ENCODE measurements at regions not wholly inside any gene's neighbourhood (a gene's known extent, or its start where the extent isn't known, plus 50 kb on each side); places are given as distances from the start of the nearest gene placed in this dataset.

DNA sequence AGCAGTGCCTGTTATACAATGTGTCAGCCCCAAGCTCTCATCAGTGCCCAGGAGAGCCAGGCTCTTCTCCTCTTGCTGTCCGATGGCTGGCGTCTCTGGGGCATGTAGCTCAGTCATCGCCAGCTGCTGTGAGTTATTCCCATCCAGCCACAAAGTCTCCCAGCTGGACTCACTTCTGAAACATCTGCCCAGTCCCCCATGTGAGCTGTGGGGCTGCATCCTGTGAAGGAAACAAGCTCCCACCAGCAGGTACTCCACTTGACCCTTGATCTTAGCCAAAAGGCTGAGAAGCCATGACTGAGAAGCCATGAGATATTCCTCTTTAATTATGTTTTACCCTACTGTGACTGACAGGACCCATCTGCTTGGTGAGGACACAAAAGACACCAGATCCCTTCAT, 212.7 kb upstream of the IGFBP3 start:
- TF ChIP-seq, protein P1, sequence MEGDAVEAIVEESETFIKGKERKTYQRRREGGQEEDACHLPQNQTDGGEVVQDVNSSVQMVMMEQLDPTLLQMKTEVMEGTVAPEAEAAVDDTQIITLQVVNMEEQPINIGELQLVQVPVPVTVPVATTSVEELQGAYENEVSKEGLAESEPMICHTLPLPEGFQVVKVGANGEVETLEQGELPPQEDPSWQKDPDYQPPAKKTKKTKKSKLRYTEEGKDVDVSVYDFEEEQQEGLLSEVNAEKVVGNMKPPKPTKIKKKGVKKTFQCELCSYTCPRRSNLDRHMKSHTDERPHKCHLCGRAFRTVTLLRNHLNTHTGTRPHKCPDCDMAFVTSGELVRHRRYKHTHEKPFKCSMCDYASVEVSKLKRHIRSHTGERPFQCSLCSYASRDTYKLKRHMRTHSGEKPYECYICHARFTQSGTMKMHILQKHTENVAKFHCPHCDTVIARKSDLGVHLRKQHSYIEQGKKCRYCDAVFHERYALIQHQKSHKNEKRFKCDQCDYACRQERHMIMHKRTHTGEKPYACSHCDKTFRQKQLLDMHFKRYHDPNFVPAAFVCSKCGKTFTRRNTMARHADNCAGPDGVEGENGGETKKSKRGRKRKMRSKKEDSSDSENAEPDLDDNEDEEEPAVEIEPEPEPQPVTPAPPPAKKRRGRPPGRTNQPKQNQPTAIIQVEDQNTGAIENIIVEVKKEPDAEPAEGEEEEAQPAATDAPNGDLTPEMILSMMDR (IDR thresholded peaks at IDR 0.05), result no peak
- H3K4me3 ChIP-seq, result no peak overlapping the region
- intact Hi-C loops (cut with DNase I), result no loop called here
- no peaks in the 10 kb centered on the region for H3K27me3 ChIP-seq
- H3K36me3 ChIP-seq, result no peaks in the 10 kb centered on the region
- ATAC-seq, result no peak
- no peaks in the 10 kb centered on the region for H3K9me3 ChIP-seq
- no peaks in the 10 kb centered on the region for H3K4me1 ChIP-seq
- no peak overlapping the region for H3K27ac ChIP-seq
- 90 to 93% methylated on average over 3 of the region's 3 CpGs for WGBS, 2 donors
- no peak for DNase-seq

DNA sequence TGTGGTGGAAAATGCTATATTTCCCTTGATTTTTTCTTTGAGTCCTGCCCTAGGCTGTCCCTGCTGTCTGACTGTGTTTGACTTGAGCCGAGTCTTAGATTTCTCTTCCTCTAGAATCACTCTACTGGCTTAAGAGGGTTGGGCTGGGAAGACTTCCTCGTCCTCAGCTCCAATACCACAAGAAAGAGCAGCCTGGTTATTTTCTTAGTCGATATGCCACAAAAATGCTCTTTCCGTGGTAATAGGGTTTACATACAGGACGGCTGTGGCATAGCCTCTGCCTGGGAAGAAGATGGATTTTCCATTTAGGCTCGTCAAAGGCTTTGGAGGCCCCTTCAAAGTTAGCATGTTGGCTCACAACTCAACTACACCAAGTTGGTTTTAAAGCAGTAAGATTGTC, 212.0 kb upstream of the IGFBP3 start:
- DNase-seq (no peak), ATAC-seq (no peak)
- Histone ChIP-seq H3K4me3 (no peak overlapping the region), H3K36me3 (no peaks in the 10 kb centered on the region), H3K9me3 (no peaks in the 10 kb centered on the region), H3K4me1 (peaks cover 0 to 5% (median 0%) of the 10 kb centered on the region in 9 donors), H3K27me3 (no peaks in the 10 kb centered on the region), H3K27ac (no peak overlapping the region)
- TF ChIP-seq, protein P1 (IDR thresholded peaks at IDR 0.05), result no peak
- intact Hi-C loops (cut with DNase I), result no loop called here
- WGBS, 2 donors, result 80 to 93% methylated on average over 6 of the region's 6 CpGs

DNA sequence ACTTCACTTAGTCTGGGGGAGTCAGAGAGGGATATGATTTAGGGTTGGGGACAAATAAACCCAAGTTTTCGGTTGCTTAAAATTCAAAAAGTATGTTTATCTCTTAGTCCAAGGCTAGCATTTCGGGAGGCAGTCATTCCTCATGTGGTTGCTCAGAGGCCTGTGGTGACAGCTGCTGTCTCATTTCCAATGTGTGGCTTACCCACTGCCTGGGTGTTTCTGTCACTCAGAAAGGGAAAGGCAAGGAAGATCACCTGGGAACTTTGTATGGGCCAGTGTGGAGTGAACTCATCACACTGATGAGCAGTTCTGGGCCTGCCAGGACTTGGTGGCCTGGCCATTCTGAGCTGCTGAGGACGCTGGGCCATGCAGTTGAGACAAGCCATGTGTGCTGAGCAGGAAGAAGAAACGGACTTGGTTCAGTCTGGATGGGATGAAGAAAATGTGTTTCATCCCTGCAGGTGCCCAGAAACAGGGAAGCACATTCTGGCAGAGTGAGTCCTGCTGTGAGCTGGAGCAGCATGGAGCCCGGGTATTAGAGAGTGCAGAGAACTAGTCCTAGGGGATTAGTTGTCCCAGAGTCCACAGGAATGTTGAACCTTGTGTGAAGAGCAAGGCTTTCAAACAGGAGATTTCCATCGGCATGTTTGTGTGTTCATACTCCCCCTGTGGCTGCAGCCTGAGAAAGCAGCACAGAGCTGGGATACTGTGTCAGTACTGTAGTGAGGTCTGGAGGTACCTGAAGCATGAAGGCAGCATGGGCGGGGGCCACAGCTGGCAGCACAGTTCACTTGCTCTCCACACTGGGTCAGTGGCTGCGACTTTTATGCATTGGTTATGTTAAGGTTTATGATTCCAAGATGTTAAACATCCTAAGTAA, 211.1 kb upstream of the IGFBP3 start:
- Histone ChIP-seq H3K27ac (no peak overlapping the region), H3K36me3 (no peaks in the 10 kb centered on the region), H3K27me3 (no peaks in the 10 kb centered on the region), H3K9me3 (no peaks in the 10 kb centered on the region), H3K4me3 (no peak overlapping the region), H3K4me1 (peaks cover 0 to 10% (median 3%) of the 10 kb centered on the region in 9 donors)
- ATAC-seq (no peak), DNase-seq (no peak)
- 80 to 83% methylated on average over 8 of the region's 8 CpGs for WGBS, 2 donors
- intact Hi-C loops (cut with DNase I), result no loop called here
- TF ChIP-seq, protein P1 (IDR thresholded peaks at IDR 0.05), result peak in 2 of 9 donors; percentile 6 to 20

DNA sequence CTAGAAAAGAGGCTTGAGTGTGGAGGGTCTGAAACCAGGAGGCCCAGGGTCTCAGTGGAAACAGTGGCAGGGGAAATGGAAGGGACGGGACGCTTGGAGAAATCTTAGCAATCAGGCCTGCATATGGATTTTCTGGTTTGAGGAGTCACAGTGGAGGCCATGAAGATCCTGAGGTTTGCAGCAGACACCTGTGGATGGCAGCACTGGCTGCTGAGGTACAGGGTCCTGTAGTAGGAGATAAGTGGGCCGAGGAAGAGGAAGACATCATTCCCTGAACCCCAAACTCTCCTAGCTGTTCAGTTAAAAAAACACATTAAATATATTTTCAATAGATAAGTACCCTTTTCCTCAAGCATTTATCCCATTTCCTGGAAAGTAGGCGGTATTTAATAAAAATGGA, 208.8 kb upstream of the IGFBP3 start:
- DNase-seq, result no peak
- 83 to 98% methylated on average over 4 of the region's 4 CpGs for WGBS, 2 donors
- H3K4me1 ChIP-seq, result peaks cover 0 to 16% (median 4%) of the 10 kb centered on the region in 9 donors
- H3K36me3 ChIP-seq, result no peaks in the 10 kb centered on the region
- intact Hi-C loops (cut with DNase I), result no loop called here
- peak in 1 of 8 donors; percentile 52 for ATAC-seq
- TF ChIP-seq, protein P1 (IDR thresholded peaks at IDR 0.05), result peak in 2 of 9 donors; percentile 46 to 49
- no peaks in the 10 kb centered on the region for H3K27me3 ChIP-seq
- no peaks in the 10 kb centered on the region for H3K9me3 ChIP-seq
- H3K4me3 ChIP-seq, result no peak overlapping the region
- no peak overlapping the region for H3K27ac ChIP-seq
